Neutrophil (primary cell): ENCODE measurements at regions not wholly inside any gene's neighbourhood (a gene's known extent, or its start where the extent isn't known, plus 50 kb on each side); places are given as distances from the start of the nearest gene placed in this dataset.

Experiments
- H3K27ac ChIP-seq: fragments of 200-600 bp; sonication (generic); 2 replicates; pipeline ENCODE4 v1.5.1; 2016; ENCODE audit warnings: mild to moderate bottlenecking, moderate library complexity
- H3K27me3 ChIP-seq: fragments of 200-600 bp; sonication (generic); 2 replicates; pipeline ENCODE4 v1.6.0; 2016; ENCODE audit warnings: mild to moderate bottlenecking
- H3K36me3 ChIP-seq: fragments of 200-600 bp; sonication (generic); 2 replicates; pipeline ENCODE4 v1.5.1; 2017
- H3K4me1 ChIP-seq, 2 experiments: fragments of 200-600 bp in 1 of 2; sonication (generic) in 1 of 2; 1 replicate in 1 of 2; 2 replicates in 1 of 2; pipeline versions ENCODE4 v1.5.1 to v1.6.1; 2013 to 2016; ENCODE audit warnings: low read depth in 1 of 2, low read length in 1 of 2, mild to moderate bottlenecking in 1 of 2, moderate library complexity in 1 of 2; ENCODE audit not compliant: control insufficient read depth in 1 of 2, insufficient read depth in 1 of 2
- H3K4me3 ChIP-seq, 2 experiments: fragments of 200-600 bp in 1 of 2; sonication (generic) in 1 of 2; 1 replicate in 1 of 2; 2 replicates in 1 of 2; pipeline ENCODE4 v1.5.1; 2013 to 2016; ENCODE audit warnings: low read depth in 1 of 2, low read length in 1 of 2, mild to moderate bottlenecking in 1 of 2, moderate library complexity in 1 of 2
- H3K9me3 ChIP-seq: fragments of 200-600 bp; sonication (generic); 2 replicates; pipeline ENCODE4 v1.5.1; 2016
- CTCF ChIP-seq: fragments of 200-600 bp; sonication (generic); IDR thresholded peaks from 2 replicates; pipeline ENCODE4 v1.5.1; 2016; ENCODE audit warnings: antibody characterized with exemption

GRCh38 chr14:21875791-21876190, 202.2 kb upstream of the OR4E1 start:
- Histone ChIP-seq H3K27me3 (no peaks in the 10 kb centered on the region), H3K4me3 (no peak overlapping the region), H3K9me3 (no peaks in the 10 kb centered on the region), H3K4me1 (peaks cover 39 to 42% of the 10 kb centered on the region in 2 experiments), H3K27ac (no peak overlapping the region), H3K36me3 (no peaks in the 10 kb centered on the region)
- no peak for TF ChIP-seq CTCF

DNA sequence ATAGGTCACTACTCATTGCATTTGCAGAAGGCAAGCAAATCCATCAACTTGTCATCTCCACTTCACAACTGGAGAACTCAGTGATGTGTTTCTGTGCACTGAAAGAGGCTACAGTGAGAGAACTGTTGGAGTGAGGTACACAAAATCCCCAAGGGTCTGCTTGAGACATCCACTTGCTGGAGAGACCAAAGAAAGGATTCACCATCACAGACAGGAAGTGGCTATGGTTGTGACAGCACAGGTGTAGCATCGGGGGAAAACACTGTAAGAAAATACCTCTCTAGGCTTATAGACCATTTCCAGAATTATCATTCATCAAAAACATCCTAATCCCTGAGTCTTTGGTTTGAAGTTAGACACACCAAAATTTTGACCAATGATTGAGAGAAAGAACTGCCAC, 201.3 kb upstream of the OR4E1 start:
- H3K9me3 ChIP-seq = no peaks in the 10 kb centered on the region
- peaks cover 39 to 42% of the 10 kb centered on the region in 2 experiments for H3K4me1 ChIP-seq
- H3K27ac ChIP-seq = peak overlapping the region; percentile 68
- H3K36me3 ChIP-seq = no peaks in the 10 kb centered on the region
- H3K27me3 ChIP-seq = no peaks in the 10 kb centered on the region
- H3K4me3 ChIP-seq = peak overlapping the region in 1 of 2 experiments; percentile 14
- TF ChIP-seq CTCF = no peak

GRCh38 chr14:21874167-21874566, 200.5 kb upstream of the OR4E1 start:
- Histone ChIP-seq H3K4me3 (peak overlapping the region in 1 of 2 experiments; percentile 14), H3K27me3 (no peaks in the 10 kb centered on the region), H3K9me3 (no peaks in the 10 kb centered on the region), H3K36me3 (no peaks in the 10 kb centered on the region), H3K4me1 (peaks cover 39 to 42% of the 10 kb centered on the region in 2 experiments), H3K27ac (peak overlapping the region; percentile 68)
- TF ChIP-seq CTCF = no peak

DNA sequence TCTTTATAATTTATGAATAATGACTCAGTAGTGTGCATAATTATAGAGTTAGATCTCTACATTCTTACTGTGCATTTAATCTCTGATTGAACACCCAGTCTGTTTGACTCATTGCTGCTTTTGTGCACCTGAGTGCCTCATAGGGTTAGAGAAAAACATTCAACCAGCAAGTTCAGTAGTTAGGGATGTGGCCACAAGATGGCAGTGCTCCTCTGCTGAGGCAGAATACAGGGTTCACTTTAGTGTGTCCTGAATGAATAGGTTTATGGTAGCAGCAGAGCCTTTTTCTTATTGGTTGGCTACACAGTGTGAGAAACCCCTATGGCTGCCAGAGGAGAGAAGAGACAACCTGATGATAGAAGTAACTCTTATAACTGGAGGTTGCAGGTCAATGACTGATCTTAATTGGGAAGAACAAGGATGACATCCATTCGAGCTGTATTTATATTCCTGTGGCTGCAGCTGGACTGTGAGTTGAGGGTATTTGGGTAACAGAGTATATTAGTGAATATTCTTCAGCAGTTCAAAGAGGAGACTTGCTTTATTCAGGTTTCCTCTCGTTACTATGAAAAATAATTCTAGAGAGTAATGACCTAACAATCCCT, 194.9 kb upstream of the OR4E1 start:
- Histone ChIP-seq H3K27ac (no peak overlapping the region), H3K36me3 (no peaks in the 10 kb centered on the region), H3K4me1 (peaks cover 18 to 22% of the 10 kb centered on the region in 2 experiments), H3K27me3 (no peaks in the 10 kb centered on the region), H3K4me3 (no peak overlapping the region), H3K9me3 (no peaks in the 10 kb centered on the region)
- TF ChIP-seq CTCF = peak; percentile 11

- Histone ChIP-seq H3K36me3 (no peaks in the 10 kb centered on the region), H3K4me3 (no peak overlapping the region), H3K4me1 (peaks cover 8 to 12% of the 10 kb centered on the region in 2 experiments), H3K27ac (no peak overlapping the region), H3K27me3 (no peaks in the 10 kb centered on the region), H3K9me3 (no peaks in the 10 kb centered on the region)
- no peak for TF ChIP-seq CTCF
These were observed 193.9 kb upstream of the OR4E1 start for GRCh38 chr14:21867541-21867940.

GRCh38 chr14:21866479-21866878, 192.9 kb upstream of the OR4E1 start:
- Histone ChIP-seq H3K27me3 (no peaks in the 10 kb centered on the region), H3K9me3 (no peaks in the 10 kb centered on the region), H3K4me1 (peaks cover 0 to under 1% of the 10 kb centered on the region in 2 experiments), H3K4me3 (no peak overlapping the region), H3K27ac (no peak overlapping the region), H3K36me3 (no peaks in the 10 kb centered on the region)
- no peak for TF ChIP-seq CTCF
